ENCODE measurements at regions not wholly inside any gene's neighbourhood (a gene's known extent, or its start where the extent isn't known, plus 50 kb on each side); places are given as distances from the start of the nearest gene placed in this dataset.

- DNase-seq, result no peak
Observed at GRCh38 chr21:38115870-38116269, 140.9 kb upstream of the KCNJ15 start.

GRCh38 chr21:38119793-38120192 lies 137.0 kb upstream of the KCNJ15 start:
- no peak for DNase-seq

DNA sequence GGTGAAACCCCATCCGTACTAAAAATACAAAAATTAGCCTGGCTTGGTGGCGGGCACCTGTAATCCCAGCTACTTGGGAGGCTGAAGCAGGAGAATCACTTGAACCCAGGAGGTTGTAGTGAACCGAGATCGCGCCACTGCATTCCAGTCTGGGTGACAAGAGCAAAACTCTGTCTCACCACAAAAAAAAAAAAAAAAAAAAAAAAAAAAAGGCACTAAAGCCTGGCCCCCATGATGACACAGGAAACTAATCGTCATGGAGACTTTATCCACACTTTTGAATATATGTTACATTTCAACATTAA lies 136.2 kb upstream of the KCNJ15 start:
- peak; percentile 18 for DNase-seq

GRCh38 chr21:38120984-38121855 lies 135.6 kb upstream of the KCNJ15 start:
- DNase-seq, result peak; percentile 92

- DNase-seq, result peak; percentile 18
Observed at GRCh38 chr21:38121888-38122720, 134.7 kb upstream of the KCNJ15 start.

DNA sequence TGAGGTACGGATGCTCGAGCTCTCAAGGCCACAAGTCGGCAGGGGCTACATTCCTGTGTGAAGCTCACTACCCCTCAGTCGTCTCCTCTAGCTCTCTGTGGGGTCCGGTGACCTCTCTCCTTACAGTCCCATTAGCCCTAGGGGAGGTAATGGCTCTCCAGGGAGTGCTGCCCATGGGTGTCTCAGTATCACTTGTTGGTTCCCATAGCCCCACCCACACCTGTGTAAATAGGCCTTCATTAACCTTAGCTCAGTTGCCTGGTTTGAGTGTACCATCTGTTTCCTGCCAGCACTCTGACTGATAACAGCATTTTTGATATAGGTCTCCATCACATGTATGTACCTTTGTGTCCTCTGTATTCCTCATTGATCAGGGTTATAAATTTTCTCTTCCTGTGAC lies 133.2 kb upstream of the KCNJ15 start:
- no peak for DNase-seq

DNA sequence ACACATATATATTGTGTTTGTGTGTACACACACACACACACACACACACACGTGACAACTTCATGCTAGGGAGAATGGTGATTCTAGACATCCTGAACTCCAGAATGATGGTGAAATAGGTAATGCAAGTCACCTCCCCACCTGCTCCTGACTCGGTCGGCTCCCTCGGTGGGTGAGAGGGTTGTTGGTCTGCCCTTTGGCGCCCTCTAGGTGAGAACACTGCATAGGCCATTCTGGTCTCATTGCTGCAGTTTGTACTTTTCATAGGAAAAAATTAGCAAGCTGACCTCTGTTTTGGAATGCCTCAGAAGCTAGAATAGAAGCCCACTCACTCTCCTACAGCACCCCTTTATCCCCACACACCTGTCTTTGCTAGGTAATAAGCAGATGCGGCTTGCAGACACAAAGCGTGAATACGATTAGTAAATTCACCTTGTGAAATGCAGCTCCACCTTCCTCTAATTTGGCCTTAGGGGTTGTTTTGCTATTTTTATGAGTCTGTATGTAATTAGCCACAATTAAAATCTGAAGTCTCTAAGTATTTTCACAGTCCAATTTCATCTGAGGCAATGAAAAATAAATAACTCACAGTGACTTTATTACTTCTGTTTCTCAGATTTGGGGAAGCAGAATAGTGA lies 130.0 kb upstream of the KCNJ15 start:
- peak; percentile 78 for DNase-seq

- no peak for DNase-seq
Observed at GRCh38 chr21:38129711-38130110, 127.1 kb upstream of the KCNJ15 start.

GRCh38 chr21:38133240-38133639 lies 123.6 kb upstream of the KCNJ15 start:
- no peak for DNase-seq

DNA sequence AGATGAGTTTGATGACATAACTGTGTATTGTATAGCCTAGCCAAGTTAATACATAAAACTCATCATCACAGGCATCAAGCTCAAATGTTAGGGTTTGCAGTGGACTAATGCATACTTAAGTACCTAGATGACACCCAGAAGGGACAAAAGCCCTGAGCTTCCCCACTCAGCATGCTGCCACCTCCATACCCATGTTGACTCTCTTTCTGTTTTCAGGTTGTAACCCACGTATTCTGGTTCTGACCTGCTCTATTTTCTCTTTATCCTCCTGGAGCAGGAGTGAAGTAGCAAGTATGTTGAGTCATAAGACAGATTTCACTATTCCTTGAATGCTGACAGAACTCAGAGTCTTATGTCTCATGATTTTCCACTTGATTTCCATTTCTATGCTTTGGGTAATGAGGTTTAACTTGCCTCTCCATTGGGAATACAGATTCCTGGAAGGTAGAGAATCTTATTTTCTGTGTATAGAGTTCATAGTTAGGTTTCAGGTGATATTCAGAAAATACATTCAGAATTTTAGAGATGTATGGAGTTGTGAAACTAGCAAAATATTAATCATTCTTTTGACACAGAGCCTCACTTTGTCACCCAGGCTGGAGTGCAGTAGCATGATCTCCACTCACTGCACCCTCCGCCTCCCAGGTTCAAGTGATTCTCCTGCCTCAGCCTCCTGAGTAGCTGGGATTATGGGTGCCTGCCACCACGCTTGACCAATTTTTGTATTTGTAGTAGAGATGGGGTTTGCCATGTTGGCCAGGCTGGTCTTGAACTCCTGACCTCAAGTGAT lies 122.5 kb upstream of the KCNJ15 start:
- no peak for DNase-seq

DNA sequence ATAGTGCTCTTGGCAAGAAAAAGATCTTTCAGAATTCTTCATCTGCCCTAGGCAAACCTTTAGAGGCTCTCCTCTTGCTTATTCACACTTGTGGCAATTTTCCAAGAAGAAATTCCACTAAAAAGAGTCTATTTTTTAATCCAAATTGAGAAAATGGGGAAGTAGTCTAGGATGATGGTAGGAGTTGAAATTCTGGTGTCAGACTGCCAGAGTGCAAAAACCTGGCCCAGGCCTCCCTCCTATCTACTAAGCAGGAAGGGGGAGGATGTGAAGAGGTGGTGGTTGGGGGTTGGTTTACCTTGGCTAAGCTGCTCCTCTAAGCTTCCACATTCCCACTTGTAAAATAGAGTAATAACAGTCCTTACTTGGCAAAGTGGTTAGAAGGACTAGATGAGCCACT lies 120.6 kb upstream of the KCNJ15 start:
- DNase-seq, result no peak

DNA sequence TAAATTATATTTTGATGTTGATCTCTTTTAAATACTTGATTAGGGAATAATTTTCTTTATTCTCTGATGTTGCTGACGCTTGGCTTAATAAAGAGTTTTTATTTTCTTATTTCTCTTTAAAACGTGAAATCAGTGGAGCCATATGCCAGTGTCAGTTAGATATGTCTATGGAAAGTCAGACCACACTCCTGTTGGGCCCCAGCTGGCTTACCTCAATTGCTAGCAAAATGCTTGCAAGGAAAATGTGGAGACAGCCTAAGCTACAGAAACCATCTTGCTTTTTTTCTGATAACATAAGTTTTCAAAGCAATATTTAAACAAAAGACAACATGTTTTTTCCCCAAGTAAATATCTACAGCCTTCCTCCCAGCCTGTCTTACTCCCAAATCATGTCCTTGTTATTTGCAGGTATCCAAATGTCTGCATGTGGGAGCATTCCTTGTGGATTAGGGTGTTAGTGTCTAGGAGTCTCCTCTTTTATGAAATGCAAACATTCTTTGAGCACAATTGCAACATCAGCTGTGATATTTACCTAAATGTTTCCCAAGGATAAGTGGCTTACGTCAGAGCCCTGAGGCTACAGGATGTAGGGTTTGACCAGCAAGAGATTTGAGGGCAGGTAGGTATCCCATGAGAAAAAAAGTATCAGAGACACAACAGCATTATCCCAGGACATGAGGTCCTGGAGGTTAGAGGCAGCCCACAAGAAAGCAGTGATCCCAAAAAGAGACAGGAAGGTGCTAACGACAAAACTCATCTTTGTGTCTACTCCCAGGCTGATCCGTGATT lies 117.2 kb upstream of the KCNJ15 start:
- DNase-seq, result no peak

GRCh38 chr21:38140207-38140903 lies 116.4 kb upstream of the KCNJ15 start:
- DNase-seq, result no peak

- DNase-seq, result no peak
Observed at GRCh38 chr21:38142224-38142623, 114.6 kb upstream of the KCNJ15 start.

GRCh38 chr21:38144193-38144592 lies 112.6 kb upstream of the KCNJ15 start:
- DNase-seq, result no peak

DNA sequence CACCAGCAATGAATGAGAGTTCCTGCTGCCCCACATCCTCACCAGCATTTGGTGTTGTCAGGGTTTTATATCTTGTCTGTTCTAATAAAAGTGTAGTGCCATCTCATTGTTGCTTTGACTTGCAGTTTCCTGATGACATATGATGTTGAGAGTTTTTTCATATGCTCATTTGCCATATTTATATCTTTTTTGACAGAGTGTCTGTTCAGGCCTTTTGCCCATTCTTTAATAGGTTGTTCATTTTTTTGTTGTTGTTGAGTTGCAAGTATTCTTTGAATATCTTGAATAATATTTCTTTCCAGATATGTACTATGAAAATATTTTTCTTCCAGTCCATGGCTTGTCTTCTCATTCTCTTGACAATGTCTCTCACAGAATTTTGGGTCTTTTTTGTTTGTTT lies 111.7 kb upstream of the KCNJ15 start:
- DNase-seq, result no peak

- no peak for DNase-seq
Observed at GRCh38 chr21:38147391-38147790, 109.4 kb upstream of the KCNJ15 start.

GRCh38 chr21:38148046-38148445 lies 108.7 kb upstream of the KCNJ15 start:
- DNase-seq, result no peak

GRCh38 chr21:38151021-38151645 lies 105.7 kb upstream of the KCNJ15 start:
- DNase-seq, result no peak

GRCh38 chr21:38156200-38156599 lies 100.6 kb upstream of the KCNJ15 start:
- DNase-seq, result no peak

DNA sequence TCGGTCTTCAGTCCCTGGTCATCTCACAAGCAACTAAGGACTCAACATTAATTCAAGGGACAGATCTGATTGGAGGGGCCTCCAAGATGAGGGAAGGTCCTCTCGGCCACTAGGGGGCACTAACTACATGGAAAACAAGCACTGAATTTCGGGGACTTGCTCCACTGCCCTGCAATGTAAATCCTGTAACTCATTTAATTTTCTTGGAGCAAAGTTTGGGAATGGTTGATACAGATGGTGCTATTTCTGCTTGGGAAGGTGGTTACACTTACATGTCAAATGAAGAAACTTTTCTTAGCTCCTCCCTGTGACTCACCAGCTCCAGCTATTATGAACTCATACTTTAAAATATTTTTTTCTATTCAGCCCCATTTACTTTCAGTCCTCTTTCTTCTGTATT lies 97.4 kb upstream of the KCNJ15 start:
- peak; percentile 67 for DNase-seq

All from RPMI8226 (cell line).